Bronchial epithelial cell (primary cell): ENCODE measurements at regions not wholly inside any gene's neighbourhood (a gene's known extent, or its start where the extent isn't known, plus 50 kb on each side); places are given as distances from the start of the nearest gene placed in this dataset.

ENCODE experiments used
- DNase-seq: peaks from one replicate; pipeline ENCODE4 v3.0.0-alpha.2; 2010; ENCODE audit warnings: low read depth
- FAIRE-seq: peaks from 2 replicates; lab custom pipeline; 2011; peaks lifted over from hg19 to GRCh38; lab: Jason Lieb, UNC
- H3K27me3 ChIP-seq: 2 replicates; pipeline ENCODE4 v1.5.1; 2011; ENCODE audit warnings: low read length; ENCODE audit not compliant: control insufficient read depth, insufficient read depth
- H3K36me3 ChIP-seq: 2 replicates; pipeline ENCODE4 v1.5.1; 2011; ENCODE audit warnings: low read length; ENCODE audit not compliant: control insufficient read depth, insufficient read depth
- H3K4me3 ChIP-seq: 2 replicates; pipeline ENCODE4 v1.5.1; 2011; ENCODE audit warnings: mild to moderate bottlenecking, low read depth, low read length, control low read depth
- TF ChIP-seq, protein P1 (sequence below): IDR thresholded peaks from 2 replicates; pipeline ENCODE4 v1.5.1; 2011; ENCODE audit warnings: mild to moderate bottlenecking, moderate library complexity, low read length, control low read depth, inconsistent platforms; ENCODE audit not compliant: insufficient read depth, severe bottlenecking

DNA sequence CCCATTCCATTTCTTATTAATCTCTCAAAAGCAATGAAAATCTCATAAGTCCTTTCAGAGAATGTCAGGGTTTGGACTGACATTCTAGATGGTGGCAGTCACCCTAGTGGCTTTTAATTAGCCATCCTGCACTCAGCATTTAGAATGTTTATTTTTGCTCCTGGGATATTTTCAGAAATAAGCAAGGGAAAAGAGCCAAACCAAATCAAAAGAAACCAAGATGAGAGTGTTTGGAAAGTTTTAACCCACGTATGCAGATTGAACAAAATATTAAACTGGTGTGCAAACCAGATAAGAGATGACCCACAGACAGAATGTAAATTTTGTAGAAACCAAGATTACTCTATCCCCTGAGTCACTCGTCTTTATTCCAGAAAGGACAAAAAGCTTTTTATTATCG is 275.8 kb downstream of the SQOR start:
- H3K27me3 ChIP-seq: no peaks in the 10 kb centered on the region
- H3K4me3 ChIP-seq: no peak overlapping the region
- no peaks in the 10 kb centered on the region for H3K36me3 ChIP-seq
- DNase-seq (no peak), FAIRE-seq (no peak)
- TF ChIP-seq, protein P1, sequence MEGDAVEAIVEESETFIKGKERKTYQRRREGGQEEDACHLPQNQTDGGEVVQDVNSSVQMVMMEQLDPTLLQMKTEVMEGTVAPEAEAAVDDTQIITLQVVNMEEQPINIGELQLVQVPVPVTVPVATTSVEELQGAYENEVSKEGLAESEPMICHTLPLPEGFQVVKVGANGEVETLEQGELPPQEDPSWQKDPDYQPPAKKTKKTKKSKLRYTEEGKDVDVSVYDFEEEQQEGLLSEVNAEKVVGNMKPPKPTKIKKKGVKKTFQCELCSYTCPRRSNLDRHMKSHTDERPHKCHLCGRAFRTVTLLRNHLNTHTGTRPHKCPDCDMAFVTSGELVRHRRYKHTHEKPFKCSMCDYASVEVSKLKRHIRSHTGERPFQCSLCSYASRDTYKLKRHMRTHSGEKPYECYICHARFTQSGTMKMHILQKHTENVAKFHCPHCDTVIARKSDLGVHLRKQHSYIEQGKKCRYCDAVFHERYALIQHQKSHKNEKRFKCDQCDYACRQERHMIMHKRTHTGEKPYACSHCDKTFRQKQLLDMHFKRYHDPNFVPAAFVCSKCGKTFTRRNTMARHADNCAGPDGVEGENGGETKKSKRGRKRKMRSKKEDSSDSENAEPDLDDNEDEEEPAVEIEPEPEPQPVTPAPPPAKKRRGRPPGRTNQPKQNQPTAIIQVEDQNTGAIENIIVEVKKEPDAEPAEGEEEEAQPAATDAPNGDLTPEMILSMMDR: no peak

DNA sequence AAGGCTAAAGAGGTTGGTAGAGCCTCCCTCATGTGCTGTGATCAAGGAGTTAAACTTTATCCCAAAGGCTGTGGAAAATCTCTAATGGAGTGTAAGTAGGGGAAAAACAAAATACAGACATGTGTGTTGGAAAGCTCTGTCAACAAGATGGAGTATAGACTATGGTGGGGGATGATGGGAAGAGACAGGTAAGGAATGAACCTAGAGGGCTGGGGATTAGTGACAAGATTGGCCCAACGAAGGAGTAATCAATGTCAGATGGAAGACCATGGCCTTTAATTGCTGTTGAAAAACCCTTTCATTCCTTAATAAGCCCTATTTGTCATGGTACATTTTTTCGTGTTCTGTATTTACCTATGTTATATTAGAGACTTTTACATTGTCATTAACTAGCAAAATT is 278.6 kb downstream of the SQOR start:
- DNase-seq (no peak), FAIRE-seq (no peak)
- Histone ChIP-seq H3K4me3 (no peak overlapping the region), H3K36me3 (no peaks in the 10 kb centered on the region), H3K27me3 (no peaks in the 10 kb centered on the region)
- TF ChIP-seq, protein P1: no peak

DNA sequence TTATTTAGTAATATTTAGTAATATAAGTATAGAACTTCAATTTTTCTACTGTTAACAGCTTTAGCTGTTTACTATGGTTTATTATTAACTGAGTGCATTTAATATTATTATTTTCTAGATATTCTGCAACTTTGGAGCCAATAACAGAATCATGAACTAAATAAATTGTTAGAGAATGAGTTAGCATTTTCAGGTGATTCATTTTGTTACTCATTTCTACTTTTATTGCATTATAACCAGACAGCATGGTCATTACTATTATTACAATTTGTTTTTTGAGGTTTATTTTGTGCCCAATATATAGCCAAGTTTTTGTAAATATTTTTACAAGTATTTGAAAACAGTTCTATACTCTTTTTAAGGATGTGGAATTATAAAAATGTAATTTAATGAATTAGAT is 279.6 kb downstream of the SQOR start:
- DNase-seq: peak; percentile 47
- TF ChIP-seq, protein P1: no peak
- FAIRE-seq: no peak
- H3K27me3 ChIP-seq: no peaks in the 10 kb centered on the region
- no peaks in the 10 kb centered on the region for H3K36me3 ChIP-seq
- H3K4me3 ChIP-seq: no peak overlapping the region

DNA sequence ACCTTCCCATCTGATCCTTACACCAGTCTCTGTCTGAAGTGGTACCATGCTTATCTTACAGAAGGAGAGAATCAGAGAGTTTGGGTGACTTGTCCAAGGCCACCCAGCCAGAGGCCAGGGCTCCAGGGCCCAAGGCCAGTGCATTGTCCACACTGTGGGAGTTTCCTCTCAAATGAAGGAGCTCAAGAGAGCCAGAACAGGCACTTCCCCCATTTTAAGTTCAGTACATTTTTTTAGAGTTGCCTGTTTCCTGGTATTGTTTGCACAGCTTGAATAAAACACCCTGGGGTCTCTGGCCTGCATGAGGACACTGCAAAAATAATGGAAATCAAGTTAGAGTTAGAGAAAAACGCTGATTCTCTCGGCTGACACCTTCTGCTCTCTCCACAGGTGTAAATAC is 284.0 kb downstream of the SQOR start:
- no peak for DNase-seq
- Histone ChIP-seq H3K27me3 (no peaks in the 10 kb centered on the region), H3K36me3 (no peaks in the 10 kb centered on the region), H3K4me3 (no peak overlapping the region)
- no peak for FAIRE-seq
- TF ChIP-seq, protein P1: no peak

DNA sequence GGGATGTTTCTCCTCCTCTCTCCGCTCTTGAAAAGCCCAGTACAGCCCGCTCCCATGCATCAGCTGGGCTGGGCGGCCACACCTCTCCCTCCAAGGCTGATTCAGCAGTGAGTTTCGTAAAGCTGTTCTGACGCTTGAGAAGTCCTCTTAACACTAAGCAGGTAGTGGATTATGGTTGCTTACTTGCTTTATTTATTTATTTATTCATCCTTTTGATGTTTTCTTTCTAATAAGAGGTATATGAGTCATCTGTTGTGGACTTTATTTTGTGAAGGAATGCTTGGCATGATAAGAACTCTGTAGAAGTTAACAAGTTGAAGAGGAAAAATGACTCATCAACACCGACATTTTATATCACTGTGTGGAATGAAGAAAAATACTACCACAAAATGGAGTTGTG is 285.0 kb downstream of the SQOR start:
- TF ChIP-seq, protein P1: no peak
- no peak for FAIRE-seq
- DNase-seq: peak; percentile 98
- H3K36me3 ChIP-seq: no peaks in the 10 kb centered on the region
- H3K27me3 ChIP-seq: no peaks in the 10 kb centered on the region
- H3K4me3 ChIP-seq: no peak overlapping the region

DNA sequence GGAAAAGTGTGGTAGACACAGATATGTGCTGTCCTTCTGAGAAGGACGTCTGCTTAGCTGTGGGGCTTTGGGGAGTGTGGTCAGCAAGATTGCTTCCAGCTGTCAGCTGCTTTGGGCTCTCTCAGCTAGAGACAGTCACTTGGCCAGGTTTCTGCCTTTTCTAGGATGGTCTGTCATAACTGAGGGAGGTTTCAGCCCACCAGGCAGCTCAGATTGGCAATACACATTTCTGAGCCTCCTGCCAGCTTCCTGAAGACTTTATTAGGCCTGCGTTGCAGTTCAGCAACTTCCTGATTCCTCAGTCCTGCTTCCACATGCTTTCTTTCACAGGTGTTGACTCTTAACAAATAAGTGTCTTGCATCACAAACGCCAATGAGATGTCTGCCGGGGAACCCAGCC is 286.5 kb downstream of the SQOR start:
- H3K4me3 ChIP-seq: no peak overlapping the region
- H3K36me3 ChIP-seq: no peaks in the 10 kb centered on the region
- no peaks in the 10 kb centered on the region for H3K27me3 ChIP-seq
- DNase-seq (peak; percentile 87), FAIRE-seq (peak; percentile 77)
- TF ChIP-seq, protein P1: no peak
